ENCODE measurements at regions not wholly inside any gene's neighbourhood (a gene's known extent, or its start where the extent isn't known, plus 50 kb on each side); places are given as distances from the start of the nearest gene placed in this dataset.

DNA sequence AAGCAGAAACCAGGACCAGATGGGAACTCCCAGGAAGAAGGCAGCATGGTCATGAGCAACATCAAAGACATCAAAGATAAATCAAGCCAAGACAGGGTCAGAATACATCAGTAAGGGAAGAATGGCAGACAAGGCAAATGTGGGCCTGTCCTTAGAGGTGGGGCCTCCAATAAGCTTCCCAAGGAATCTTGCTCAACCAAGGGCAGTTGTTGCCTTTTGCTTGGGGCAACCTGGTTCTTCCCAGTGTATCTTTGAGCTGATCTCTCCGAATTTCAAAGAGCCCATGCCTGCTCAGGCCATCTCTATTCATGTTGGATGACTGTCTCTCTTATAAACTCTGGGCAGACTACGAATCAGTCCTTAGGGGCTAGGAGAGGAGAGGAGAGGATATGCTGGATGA, 68.4 kb upstream of the HABP2 start:
- no peak for TF ChIP-seq SPI1 (IDR thresholded peaks at IDR 0.05; ENCODE audit: low read depth, low read length)
- no peak for TF ChIP-seq POLR2AphosphoS5 (IDR thresholded peaks at IDR 0.05; ENCODE audit: low read depth, low read length)
- TF ChIP-seq POLR2A (IDR thresholded peaks at IDR 0.05; ENCODE audit: low read depth, low read length), result no peak

Data from GM12891 (cell line).